ENCODE measurements at regions not wholly inside any gene's neighbourhood (a gene's known extent, or its start where the extent isn't known, plus 50 kb on each side); places are given as distances from the start of the nearest gene placed in this dataset.

- TF ChIP-seq EZH2phosphoT487 (IDR thresholded peaks at IDR 0.05; ENCODE audit: unreplicated experiment): no peak
- no peak for TF ChIP-seq POLR2AphosphoS5 (IDR thresholded peaks at IDR 0.05; ENCODE audit: low read depth)
- TF ChIP-seq REST (IDR thresholded peaks at IDR 0.05; ENCODE audit: unreplicated experiment): no peak
- no peak for TF ChIP-seq ZNF114 (CRISPR knock-in tag; IDR thresholded peaks at IDR 0.05)
- no peak for TF ChIP-seq ZNF331 (CRISPR knock-in tag; IDR thresholded peaks at IDR 0.05; ENCODE audit: low read depth)
- no peak for TF ChIP-seq STAT1 (IDR thresholded peaks at IDR 0.05; ENCODE audit: unreplicated experiment)
- TF ChIP-seq EZH2 (IDR thresholded peaks at IDR 0.05; ENCODE audit: low read depth, unreplicated experiment): no peak
Measured at GRCh38 chr2:63665846-63666475, 77.2 kb downstream of the MDH1 start (continued).

GRCh38 chr2:63667132-63667700 lies 78.5 kb downstream of the MDH1 start:
- peak overlapping the region; percentile 15; the same call in 1 of the 2 replicates for H2AFZ ChIP-seq
- H3K9me3 Mint-ChIP-seq: no peaks in the 10 kb centered on the region
- no peaks in the 10 kb centered on the region for H3K27me3 Mint-ChIP-seq (ENCODE audit: insufficient read depth, low read depth, poor library complexity)
- TF ChIP-seq JUNB (IDR thresholded peaks at IDR 0.05; ENCODE audit: unreplicated experiment) (no peak), CREB1 (CRISPR knock-in tag; IDR thresholded peaks at IDR 0.05; ENCODE audit: low read depth) (no peak), STAT1 (IDR thresholded peaks at IDR 0.05; ENCODE audit: unreplicated experiment) (no peak), EZH2phosphoT487 (IDR thresholded peaks at IDR 0.05; ENCODE audit: unreplicated experiment) (no peak), CTCF (conservative IDR thresholded peaks at IDR 0.05; ENCODE audit: low read depth in 2 of 2) (no peak), EZH2 (IDR thresholded peaks at IDR 0.05; ENCODE audit: low read depth, unreplicated experiment) (no peak), ETS1 (IDR thresholded peaks at IDR 0.05) (no peak), REST (IDR thresholded peaks at IDR 0.05; ENCODE audit: unreplicated experiment) (no peak), ZNF331 (CRISPR knock-in tag; IDR thresholded peaks at IDR 0.05; ENCODE audit: low read depth) (no peak), POLR2AphosphoS5 (IDR thresholded peaks at IDR 0.05; ENCODE audit: low read depth) (no peak)
- no peaks in the 10 kb centered on the region for H4K20me1 ChIP-seq (replicated peaks; ENCODE audit: insufficient read depth)
- H3K4me3 ChIP-seq: no peak overlapping the region
- no peaks in the 10 kb centered on the region for H3F3A ChIP-seq (replicated peaks; ENCODE audit: low read depth)
- DNase-seq (ENCODE audit: low spot score): no peak
- H3K36me3 ChIP-seq (ENCODE audit: insufficient read depth): no peaks in the 10 kb centered on the region
- H3K4me1 ChIP-seq (ENCODE audit: insufficient read depth): peaks cover 28% of the 10 kb centered on the region
- no peaks in the 10 kb centered on the region for H3K36me3 Mint-ChIP-seq (ENCODE audit: low read depth)
- H3K4me3 Mint-ChIP-seq: no peak overlapping the region
- no peaks in the 10 kb centered on the region for H3K27me3 ChIP-seq (ENCODE audit: insufficient read depth)
- no peak overlapping the region for H3K27ac Mint-ChIP-seq
- peaks cover 1% of the 10 kb centered on the region; the same call in 1 of the 2 replicates for H3K9me2 ChIP-seq (ENCODE audit: insufficient read depth)
- peaks cover 30% of the 10 kb centered on the region for H3K4me1 Mint-ChIP-seq
- ATAC-seq: no peak
- H3K4me2 ChIP-seq: peak overlapping the region; percentile 53; the same call in 1 of the 2 replicates
- H3K27ac ChIP-seq (ENCODE audit: low read depth): no peak overlapping the region
- H3K79me2 ChIP-seq (replicated peaks; ENCODE audit: insufficient read depth): no peaks in the 10 kb centered on the region

Data from GM23338 (cell line).